DOHH2 (cell line): ENCODE measurements at regions not wholly inside any gene's neighbourhood (a gene's known extent, or its start where the extent isn't known, plus 50 kb on each side); places are given as distances from the start of the nearest gene placed in this dataset.
"Not testable (repeated sequence)": the region's sequence is repeated elsewhere in the genome, so short reads cannot be mapped to it uniquely, and the experiment has no call there.

ENCODE experiments used
- H3F3A ChIP-seq: fragments of 200-600 bp; sonication (generic), shearing (Covaris generic); 2 replicates; pipeline ENCODE4 v1.6.0; 2016; ENCODE audit warnings: antibody characterized with exemption, mild to moderate bottlenecking; ENCODE audit not compliant: control insufficient read depth, insufficient read depth
- H3K27ac ChIP-seq: fragments of 200-600 bp; sonication (generic); 2 replicates; pipeline ENCODE4 v1.5.1; 2014; ENCODE audit warnings: low read depth, mild to moderate bottlenecking, low read length, moderate library complexity
- H3K27me3 ChIP-seq: fragments of 200-600 bp; sonication (generic); 2 replicates; pipeline ENCODE4 v1.6.1; 2014; ENCODE audit warnings: mild to moderate bottlenecking, low read length, mixed read lengths; ENCODE audit not compliant: control insufficient read depth
- H3K36me3 ChIP-seq: fragments of 200-600 bp; sonication (generic); 2 replicates; pipeline ENCODE4 v1.6.1; 2014; ENCODE audit warnings: mild to moderate bottlenecking, low read length, moderate library complexity, mixed read lengths; ENCODE audit not compliant: control insufficient read depth
- H3K4me1 ChIP-seq: fragments of 200-600 bp; sonication (generic); 2 replicates; pipeline ENCODE4 v1.6.1; 2014; ENCODE audit warnings: mild to moderate bottlenecking, low read length, mixed read lengths; ENCODE audit not compliant: control insufficient read depth
- H3K4me2 ChIP-seq: fragments of 200-600 bp; sonication (generic); 2 replicates; pipeline ENCODE4 v1.6.0; 2014; ENCODE audit warnings: mild to moderate bottlenecking, low read length, moderate library complexity
- H3K4me3 ChIP-seq: fragments of 200-600 bp; sonication (generic); 2 replicates; pipeline ENCODE4 v1.5.1; 2014; ENCODE audit warnings: mild to moderate bottlenecking, low read length, mixed read lengths
- H3K79me2 ChIP-seq: fragments of 200-600 bp; sonication (generic); 2 replicates; pipeline ENCODE4 v1.6.1; 2014; ENCODE audit warnings: mild to moderate bottlenecking, low read length, mixed read lengths; ENCODE audit not compliant: control insufficient read depth
- H3K9me2 ChIP-seq: fragments of 200-600 bp; sonication (generic); replicated peaks from 2 replicates; pipeline ENCODE4 v1.6.1; 2014; ENCODE audit warnings: mild to moderate bottlenecking, low read length, mixed read lengths; ENCODE audit not compliant: control insufficient read depth
- H3K9me3 ChIP-seq: fragments of 200-600 bp; sonication (generic); 2 replicates; pipeline ENCODE4 v1.6.1; 2014; ENCODE audit warnings: antibody characterized with exemption, low read length, mixed read lengths; ENCODE audit not compliant: control insufficient read depth, insufficient read depth
- H4K20me1 ChIP-seq: fragments of 200-600 bp; sonication (generic); 2 replicates; pipeline ENCODE4 v1.6.0; 2014; ENCODE audit warnings: low read depth, mild to moderate bottlenecking, antibody characterized with exemption, low read length, moderate library complexity; ENCODE audit not compliant: control insufficient read depth, insufficient read depth
- EZH2phosphoT487 ChIP-seq: fragments of 200-600 bp; sonication (generic); IDR thresholded peaks from 2 replicates; pipeline ENCODE4 v1.6.1; 2017; ENCODE audit warnings: borderline replicate concordance, mild to moderate bottlenecking, antibody characterized with exemption, low read length, moderate library complexity, mixed read lengths
- TF ChIP-seq, protein P1 (sequence below): fragments of 200-600 bp; sonication (generic); IDR thresholded peaks from one replicate; pipeline ENCODE4 v1.5.1; 2014; ENCODE audit warnings: antibody characterized with exemption, mild to moderate bottlenecking, low read depth, low read length; ENCODE audit not compliant: poor library complexity, severe bottlenecking

DNA sequence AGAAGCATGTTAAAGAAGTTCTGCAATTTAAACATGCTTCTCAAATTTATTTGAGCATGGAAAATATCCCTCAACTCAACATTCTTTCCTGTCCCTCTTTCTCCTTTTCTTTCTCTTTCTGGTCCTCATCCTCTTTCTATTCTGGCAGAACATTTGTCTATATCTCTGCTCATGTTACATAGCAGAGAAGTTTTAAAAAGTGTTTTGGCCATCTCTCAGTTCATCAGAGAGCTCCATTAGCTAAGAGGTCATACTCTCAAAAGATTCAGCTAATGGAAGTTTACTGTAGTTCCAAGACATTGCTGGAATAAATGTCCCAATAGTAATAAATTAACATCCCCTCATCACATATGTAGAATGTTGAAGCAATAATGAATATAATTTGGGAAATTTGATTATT lies 53.5 kb downstream of the XCL2 start:
- Histone ChIP-seq H3F3A (no peaks in the 10 kb centered on the region), H3K79me2 (no peaks in the 10 kb centered on the region), H3K4me3 (no peak overlapping the region), H3K9me2 (no peaks in the 10 kb centered on the region), H3K36me3 (no peaks in the 10 kb centered on the region), H3K9me3 (no peaks in the 10 kb centered on the region), H4K20me1 (no peaks in the 10 kb centered on the region), H3K4me2 (no peak overlapping the region), H3K27me3 (no peaks in the 10 kb centered on the region), H3K4me1 (no peaks in the 10 kb centered on the region), H3K27ac (no peak overlapping the region)
- no peak for TF ChIP-seq EZH2phosphoT487
- TF ChIP-seq, protein P1, sequence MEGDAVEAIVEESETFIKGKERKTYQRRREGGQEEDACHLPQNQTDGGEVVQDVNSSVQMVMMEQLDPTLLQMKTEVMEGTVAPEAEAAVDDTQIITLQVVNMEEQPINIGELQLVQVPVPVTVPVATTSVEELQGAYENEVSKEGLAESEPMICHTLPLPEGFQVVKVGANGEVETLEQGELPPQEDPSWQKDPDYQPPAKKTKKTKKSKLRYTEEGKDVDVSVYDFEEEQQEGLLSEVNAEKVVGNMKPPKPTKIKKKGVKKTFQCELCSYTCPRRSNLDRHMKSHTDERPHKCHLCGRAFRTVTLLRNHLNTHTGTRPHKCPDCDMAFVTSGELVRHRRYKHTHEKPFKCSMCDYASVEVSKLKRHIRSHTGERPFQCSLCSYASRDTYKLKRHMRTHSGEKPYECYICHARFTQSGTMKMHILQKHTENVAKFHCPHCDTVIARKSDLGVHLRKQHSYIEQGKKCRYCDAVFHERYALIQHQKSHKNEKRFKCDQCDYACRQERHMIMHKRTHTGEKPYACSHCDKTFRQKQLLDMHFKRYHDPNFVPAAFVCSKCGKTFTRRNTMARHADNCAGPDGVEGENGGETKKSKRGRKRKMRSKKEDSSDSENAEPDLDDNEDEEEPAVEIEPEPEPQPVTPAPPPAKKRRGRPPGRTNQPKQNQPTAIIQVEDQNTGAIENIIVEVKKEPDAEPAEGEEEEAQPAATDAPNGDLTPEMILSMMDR = no peak

DNA sequence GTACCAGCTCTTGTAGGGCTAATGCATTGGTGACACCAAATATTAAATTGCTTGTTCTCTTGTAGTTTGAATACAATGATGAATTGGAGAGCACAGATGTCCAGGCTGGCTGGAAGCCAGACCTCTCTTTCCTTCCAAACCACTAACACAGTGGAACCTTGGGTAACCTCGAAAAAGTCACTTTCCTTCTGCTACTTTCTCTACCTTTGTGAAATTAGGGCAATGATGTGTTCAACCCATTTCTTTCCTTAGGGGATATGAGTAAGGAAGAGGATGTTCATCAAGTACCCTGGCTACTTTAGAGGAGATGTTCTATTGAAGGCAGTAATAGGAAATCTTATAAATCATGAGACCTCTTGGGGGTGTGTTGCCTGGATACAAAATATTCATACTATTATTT lies 55.7 kb downstream of the XCL2 start:
- no peaks in the 10 kb centered on the region for H3K4me1 ChIP-seq
- no peaks in the 10 kb centered on the region for H3K9me3 ChIP-seq
- no peak for TF ChIP-seq EZH2phosphoT487
- TF ChIP-seq, protein P1 = no peak
- no peak overlapping the region for H3K4me2 ChIP-seq
- H3K4me3 ChIP-seq = no peak overlapping the region
- H3F3A ChIP-seq = no peaks in the 10 kb centered on the region
- no peaks in the 10 kb centered on the region for H3K79me2 ChIP-seq
- H3K36me3 ChIP-seq = no peaks in the 10 kb centered on the region
- H3K27ac ChIP-seq = no peak overlapping the region
- H3K9me2 ChIP-seq = no peaks in the 10 kb centered on the region
- no peaks in the 10 kb centered on the region for H4K20me1 ChIP-seq
- no peaks in the 10 kb centered on the region for H3K27me3 ChIP-seq

DNA sequence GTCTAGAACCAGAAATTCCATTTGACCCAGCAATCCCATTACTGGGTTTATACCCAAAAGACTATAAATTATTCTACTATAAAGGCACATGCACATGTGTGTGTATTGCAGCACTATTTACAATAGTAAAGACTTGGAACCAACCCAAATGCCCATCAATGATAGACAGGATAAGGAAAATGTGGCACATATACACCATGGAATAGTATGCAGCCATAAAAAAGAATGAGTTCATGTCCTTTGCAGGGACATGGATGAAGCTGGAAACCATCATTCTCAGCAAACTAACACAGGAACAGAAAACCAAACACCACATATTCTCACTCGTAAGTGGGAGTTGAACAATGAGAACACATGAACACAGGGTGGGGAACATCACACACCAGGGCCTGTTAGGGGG lies 57.0 kb downstream of the XCL2 start:
- not testable (repeated sequence) for H3K4me2 ChIP-seq, H4K20me1 ChIP-seq, H3K27me3 ChIP-seq, H3K4me1 ChIP-seq, H3F3A ChIP-seq, H3K79me2 ChIP-seq, H3K36me3 ChIP-seq, H3K9me3 ChIP-seq, H3K9me2 ChIP-seq, H3K27ac ChIP-seq, H3K4me3 ChIP-seq

DNA sequence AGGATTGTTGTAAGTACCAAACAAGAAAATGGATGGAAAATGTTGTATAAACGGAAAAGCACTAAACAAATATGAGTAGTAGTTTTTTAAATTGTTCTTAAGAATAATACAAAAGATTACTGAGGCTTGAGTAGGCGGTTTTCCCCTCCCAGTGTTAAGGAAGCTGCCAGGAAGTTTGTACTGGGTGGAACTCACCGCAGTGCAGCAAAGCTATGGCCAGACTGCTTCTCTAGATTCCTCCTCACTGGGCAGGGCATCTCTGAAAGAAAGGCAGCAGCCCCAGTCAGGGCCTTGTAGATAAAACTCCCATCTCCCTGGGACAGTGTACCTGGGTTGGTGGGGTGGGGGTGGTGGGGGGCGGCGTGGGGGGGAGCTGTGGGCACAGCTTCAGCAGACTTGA lies 58.7 kb downstream of the XCL2 start:
- no peak overlapping the region for H3K4me3 ChIP-seq
- no peak for TF ChIP-seq EZH2phosphoT487
- TF ChIP-seq, protein P1 = no peak
- H3K79me2 ChIP-seq = no peaks in the 10 kb centered on the region
- H3K4me1 ChIP-seq = no peaks in the 10 kb centered on the region
- no peaks in the 10 kb centered on the region for H3K9me3 ChIP-seq
- H3K9me2 ChIP-seq = no peaks in the 10 kb centered on the region
- no peaks in the 10 kb centered on the region for H3F3A ChIP-seq
- H3K36me3 ChIP-seq = no peaks in the 10 kb centered on the region
- no peak overlapping the region for H3K4me2 ChIP-seq
- H3K27me3 ChIP-seq = no peaks in the 10 kb centered on the region
- no peak overlapping the region for H3K27ac ChIP-seq
- H4K20me1 ChIP-seq = no peaks in the 10 kb centered on the region
